Stomach (tissue), 4 donors: ENCODE measurements at regions not wholly inside any gene's neighbourhood (a gene's known extent, or its start where the extent isn't known, plus 50 kb on each side); places are given as distances from the start of the nearest gene placed in this dataset.

ENCODE experiments used
- EP300 ChIP-seq: sonication (generic); formaldehyde crosslinking; IDR thresholded peaks from one replicate; pipeline ENCODE4 v1.6.1; 2017; ENCODE audit warnings: antibody characterized with exemption
- POLR2A ChIP-seq, 4 donors: fragments of 450-650 bp; IDR thresholded peaks; one replicate each; pipeline ENCODE4 v1.6.1; 2016; ENCODE audit warnings: antibody characterized with exemption in 4 of 4, control low read depth in 2 of 4, mild to moderate bottlenecking in 1 of 4, moderate library complexity in 1 of 4
- POLR2AphosphoS5 ChIP-seq, 3 donors: sonication (generic); formaldehyde crosslinking; IDR thresholded peaks; one replicate each; pipeline ENCODE4 v1.6.1; 2016; ENCODE audit warnings: antibody characterized with exemption in 3 of 3
- TF ChIP-seq, protein P1 (sequence below), 7 experiments: fragments of 450-650 bp in 4 of 7; fragments of 200-600 bp in 3 of 7; sonication (generic) in 3 of 7; IDR thresholded peaks; one replicate each; pipeline ENCODE4 v1.5.1; 2016 to 2019; ENCODE audit warnings: antibody characterized with exemption in 7 of 7, control low read depth in 2 of 7, mild to moderate bottlenecking in 1 of 7

DNA sequence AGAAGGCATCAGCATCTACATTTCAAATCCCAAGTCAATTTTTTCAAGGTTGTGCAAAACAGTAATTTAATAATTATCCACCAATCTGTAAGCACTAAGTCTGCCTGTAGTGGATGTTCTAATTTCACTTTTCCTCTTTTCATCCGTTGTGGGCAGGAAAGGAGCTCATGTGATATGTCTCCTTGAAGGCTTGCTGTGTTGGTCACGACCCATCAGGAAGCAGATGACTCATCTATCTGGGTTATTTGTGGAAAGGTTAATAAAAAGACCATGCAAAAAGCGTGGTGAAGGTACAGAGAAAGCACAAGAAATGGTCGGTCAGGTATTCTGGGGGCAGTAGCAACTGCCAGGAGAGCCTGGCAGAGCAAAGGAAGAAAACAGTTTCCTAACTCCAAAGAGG is 476.7 kb upstream of the RAB6C start:
- TF ChIP-seq, protein P1, sequence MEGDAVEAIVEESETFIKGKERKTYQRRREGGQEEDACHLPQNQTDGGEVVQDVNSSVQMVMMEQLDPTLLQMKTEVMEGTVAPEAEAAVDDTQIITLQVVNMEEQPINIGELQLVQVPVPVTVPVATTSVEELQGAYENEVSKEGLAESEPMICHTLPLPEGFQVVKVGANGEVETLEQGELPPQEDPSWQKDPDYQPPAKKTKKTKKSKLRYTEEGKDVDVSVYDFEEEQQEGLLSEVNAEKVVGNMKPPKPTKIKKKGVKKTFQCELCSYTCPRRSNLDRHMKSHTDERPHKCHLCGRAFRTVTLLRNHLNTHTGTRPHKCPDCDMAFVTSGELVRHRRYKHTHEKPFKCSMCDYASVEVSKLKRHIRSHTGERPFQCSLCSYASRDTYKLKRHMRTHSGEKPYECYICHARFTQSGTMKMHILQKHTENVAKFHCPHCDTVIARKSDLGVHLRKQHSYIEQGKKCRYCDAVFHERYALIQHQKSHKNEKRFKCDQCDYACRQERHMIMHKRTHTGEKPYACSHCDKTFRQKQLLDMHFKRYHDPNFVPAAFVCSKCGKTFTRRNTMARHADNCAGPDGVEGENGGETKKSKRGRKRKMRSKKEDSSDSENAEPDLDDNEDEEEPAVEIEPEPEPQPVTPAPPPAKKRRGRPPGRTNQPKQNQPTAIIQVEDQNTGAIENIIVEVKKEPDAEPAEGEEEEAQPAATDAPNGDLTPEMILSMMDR (IDR thresholded peaks at IDR 0.05), result no peak
- TF ChIP-seq POLR2A (IDR thresholded peaks at IDR 0.05) (no peak), EP300 (no peak), POLR2AphosphoS5 (IDR thresholded peaks at IDR 0.05) (no peak)
